Kidney (tissue), 13 donors: ENCODE measurements at regions not wholly inside any gene's neighbourhood (a gene's known extent, or its start where the extent isn't known, plus 50 kb on each side); places are given as distances from the start of the nearest gene placed in this dataset.

Source experiments
- DNase-seq, 5 donors: peaks; one replicate each; pipeline ENCODE4 v3.0.0-alpha.2; 2013 to 2020
- FAIRE-seq: peaks from 2 replicates; lab custom pipeline; 2012; peaks lifted over from hg19 to GRCh38; lab: Jason Lieb, UNC
- H3K27ac ChIP-seq, 2 donors: one replicate each; pipeline ENCODE4 v1.7.0; 2013; ENCODE audit warnings: low read depth in 2 of 2, low read length in 2 of 2, inconsistent platforms in 1 of 2
- H3K27me3 ChIP-seq: one replicate; pipeline ENCODE4 v1.7.1; 2013; ENCODE audit warnings: low read length, inconsistent platforms; ENCODE audit not compliant: control insufficient read depth, insufficient read depth
- H3K36me3 ChIP-seq, 3 donors: one replicate each; pipeline versions ENCODE4 v1.7.0 to v1.7.1; 2013; ENCODE audit warnings: low read length in 3 of 3, control low read depth in 1 of 3, inconsistent platforms in 1 of 3; ENCODE audit not compliant: insufficient read depth in 3 of 3, control insufficient read depth in 2 of 3
- H3K4me1 ChIP-seq, 3 donors: one replicate each; pipeline versions ENCODE4 v1.7.0 to v1.7.1; 2013; ENCODE audit warnings: low read length in 3 of 3, inconsistent platforms in 1 of 3, low read depth in 1 of 3; ENCODE audit not compliant: control insufficient read depth in 2 of 3, insufficient read depth in 2 of 3
- H3K4me3 ChIP-seq, 3 donors: one replicate each; pipeline versions ENCODE4 v1.7.0 to v1.8.1; 2013; ENCODE audit warnings: low read length in 3 of 3, control low read depth in 1 of 3, inconsistent platforms in 1 of 3
- H3K9ac ChIP-seq, 3 donors: one replicate each; pipeline versions ENCODE4 v1.7.0 to v1.7.1; 2013; ENCODE audit warnings: low read length in 3 of 3, control low read depth in 1 of 3, inconsistent platforms in 1 of 3
- H3K9me3 ChIP-seq, 3 donors: one replicate each; pipeline versions ENCODE4 v1.7.0 to v1.7.1; 2013; ENCODE audit warnings: low read length in 3 of 3, control low read depth in 1 of 3, inconsistent platforms in 1 of 3; ENCODE audit not compliant: control insufficient read depth in 2 of 3, insufficient read depth in 1 of 3
- intact Hi-C: fragments of 100-400 bp; cut with DNase I; formaldehyde crosslinking; loops from one replicate; pipeline ENCODE4 v1.11.1; 2022
- TF ChIP-seq, protein P1 (sequence below): IDR thresholded peaks from 3 replicates; pipeline ENCODE4 v1.5.1; 2012; ENCODE audit warnings: mild to moderate bottlenecking, moderate library complexity, borderline replicate concordance; ENCODE audit not compliant: insufficient read depth; ENCODE audit errors: extremely low read depth
- donor health status: control.
- donor health status: control.
- donor health status: control.
- donor health status: control.
- donor health status: control.
- donor health status: DM: yes; HTN: yes; CAD: no.
- donor health status: Normal renal cell carcinoma (clear cell type).

- no peak for FAIRE-seq
- TF ChIP-seq, protein P1, sequence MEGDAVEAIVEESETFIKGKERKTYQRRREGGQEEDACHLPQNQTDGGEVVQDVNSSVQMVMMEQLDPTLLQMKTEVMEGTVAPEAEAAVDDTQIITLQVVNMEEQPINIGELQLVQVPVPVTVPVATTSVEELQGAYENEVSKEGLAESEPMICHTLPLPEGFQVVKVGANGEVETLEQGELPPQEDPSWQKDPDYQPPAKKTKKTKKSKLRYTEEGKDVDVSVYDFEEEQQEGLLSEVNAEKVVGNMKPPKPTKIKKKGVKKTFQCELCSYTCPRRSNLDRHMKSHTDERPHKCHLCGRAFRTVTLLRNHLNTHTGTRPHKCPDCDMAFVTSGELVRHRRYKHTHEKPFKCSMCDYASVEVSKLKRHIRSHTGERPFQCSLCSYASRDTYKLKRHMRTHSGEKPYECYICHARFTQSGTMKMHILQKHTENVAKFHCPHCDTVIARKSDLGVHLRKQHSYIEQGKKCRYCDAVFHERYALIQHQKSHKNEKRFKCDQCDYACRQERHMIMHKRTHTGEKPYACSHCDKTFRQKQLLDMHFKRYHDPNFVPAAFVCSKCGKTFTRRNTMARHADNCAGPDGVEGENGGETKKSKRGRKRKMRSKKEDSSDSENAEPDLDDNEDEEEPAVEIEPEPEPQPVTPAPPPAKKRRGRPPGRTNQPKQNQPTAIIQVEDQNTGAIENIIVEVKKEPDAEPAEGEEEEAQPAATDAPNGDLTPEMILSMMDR, result no peak
- Histone ChIP-seq H3K27ac (no peak overlapping the region), H3K9me3 (no peaks in the 10 kb centered on the region), H3K4me3 (no peak overlapping the region), H3K9ac (no peak overlapping the region), H3K4me1 (no peaks in the 10 kb centered on the region), H3K27me3 (no peaks in the 10 kb centered on the region), H3K36me3 (no peaks in the 10 kb centered on the region)
- intact Hi-C loops, result no loop called here
- DNase-seq, result no peak
Measured at GRCh38 chr4:173891072-173891471, 361.0 kb upstream of the HAND2 start.

- FAIRE-seq, result no peak
- H3K36me3 ChIP-seq, result no peaks in the 10 kb centered on the region
- TF ChIP-seq, protein P1, result no peak
- DNase-seq, result no peak
- H3K9me3 ChIP-seq, result no peaks in the 10 kb centered on the region
- no peaks in the 10 kb centered on the region for H3K4me1 ChIP-seq
- no peaks in the 10 kb centered on the region for H3K27me3 ChIP-seq
- H3K9ac ChIP-seq, result no peak overlapping the region
- no peak overlapping the region for H3K27ac ChIP-seq
- no peak overlapping the region for H3K4me3 ChIP-seq
- intact Hi-C loops, result no loop called here
Measured at GRCh38 chr4:173883821-173884220, 353.8 kb upstream of the HAND2 start.

DNA sequence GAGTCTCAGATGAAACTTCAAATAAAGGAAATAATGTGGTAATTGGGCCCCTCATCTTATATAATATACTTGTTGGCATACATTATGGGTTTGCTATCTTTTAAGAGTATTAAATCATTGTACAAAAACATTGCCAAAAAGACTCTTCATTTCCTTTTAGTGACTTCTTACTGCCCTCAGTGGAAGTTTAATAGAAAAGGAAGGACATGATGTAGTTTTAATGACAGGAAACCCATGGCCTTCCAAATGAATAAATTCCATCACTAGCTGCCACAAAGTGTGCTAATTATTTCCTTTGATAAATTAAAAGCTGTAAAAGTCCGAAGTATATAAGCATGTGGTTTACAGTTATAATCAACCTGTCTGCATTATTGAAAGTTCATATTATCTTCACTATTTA is 350.9 kb upstream of the HAND2 start:
- no peaks in the 10 kb centered on the region for H3K27me3 ChIP-seq
- H3K36me3 ChIP-seq, result no peaks in the 10 kb centered on the region
- H3K4me1 ChIP-seq, result no peaks in the 10 kb centered on the region
- TF ChIP-seq, protein P1, result no peak
- no peak for FAIRE-seq
- H3K9ac ChIP-seq, result no peak overlapping the region
- DNase-seq, result no peak
- intact Hi-C loops, result no loop called here
- H3K4me3 ChIP-seq, result no peak overlapping the region
- no peak overlapping the region for H3K27ac ChIP-seq
- H3K9me3 ChIP-seq, result no peaks in the 10 kb centered on the region

GRCh38 chr4:173879509-173879908 is 349.5 kb upstream of the HAND2 start:
- H3K4me3 ChIP-seq, result no peak overlapping the region
- H3K27me3 ChIP-seq, result no peaks in the 10 kb centered on the region
- H3K36me3 ChIP-seq, result no peaks in the 10 kb centered on the region
- H3K9me3 ChIP-seq, result no peaks in the 10 kb centered on the region
- no peak overlapping the region for H3K9ac ChIP-seq
- TF ChIP-seq, protein P1, result no peak
- H3K27ac ChIP-seq, result no peak overlapping the region
- FAIRE-seq (no peak), DNase-seq (peak in 1 of 5 donors; percentile 34)
- intact Hi-C loops, result no loop called here
- no peaks in the 10 kb centered on the region for H3K4me1 ChIP-seq
